AG09309 (cell line): ENCODE measurements at regions not wholly inside any gene's neighbourhood (a gene's known extent, or its start where the extent isn't known, plus 50 kb on each side); places are given as distances from the start of the nearest gene placed in this dataset.

Experiments
- DNase-seq: peaks from one replicate; pipeline ENCODE4 v3.0.0-alpha.2; 2010; ENCODE audit warnings: low read depth
- H3K4me3 ChIP-seq: 2 replicates; pipeline ENCODE4 v1.5.1; 2011; ENCODE audit warnings: mild to moderate bottlenecking, low read depth, low read length, moderate library complexity; ENCODE audit not compliant: control insufficient read depth
- CTCF ChIP-seq: IDR thresholded peaks from 2 replicates; pipeline ENCODE4 v1.5.1; 2011; ENCODE audit warnings: mild to moderate bottlenecking, low read depth, low read length, inconsistent platforms; ENCODE audit not compliant: insufficient read depth, control insufficient read depth; ENCODE audit errors: missing control alignments

- no peak for TF ChIP-seq CTCF
- no peak for DNase-seq
- H3K4me3 ChIP-seq = no peak overlapping the region
These were observed 64.0 kb upstream of the APCDD1L start for GRCh38 chr20:58579069-58579818.

- H3K4me3 ChIP-seq = no peak overlapping the region
- no peak for TF ChIP-seq CTCF
- no peak for DNase-seq
These were observed 62.8 kb upstream of the APCDD1L start for GRCh38 chr20:58577871-58578598.

GRCh38 chr20:58577139-58577806 lies 62.1 kb upstream of the APCDD1L start:
- H3K4me3 ChIP-seq = no peak overlapping the region
- no peak for TF ChIP-seq CTCF
- no peak for DNase-seq

- no peak overlapping the region for H3K4me3 ChIP-seq
- DNase-seq = no peak
- no peak for TF ChIP-seq CTCF
These were observed 61.4 kb upstream of the APCDD1L start for GRCh38 chr20:58576603-58576970.

- no peak for DNase-seq
- no peak for TF ChIP-seq CTCF
- no peak overlapping the region for H3K4me3 ChIP-seq
These were observed 60.8 kb upstream of the APCDD1L start for GRCh38 chr20:58575776-58576602.

- H3K4me3 ChIP-seq = no peak overlapping the region
- TF ChIP-seq CTCF = no peak
- DNase-seq = no peak
These were observed 59.3 kb upstream of the APCDD1L start for GRCh38 chr20:58574469-58574868.
